HG03196 (cell line): ENCODE measurements at regions not wholly inside any gene's neighbourhood (a gene's known extent, or its start where the extent isn't known, plus 50 kb on each side); places are given as distances from the start of the nearest gene placed in this dataset.

Experiments used
- ATAC-seq: cut with Tn5 transposase; IDR thresholded peaks from one replicate; pipeline ENCODE4 v1.9.1; 2021; ENCODE audit not compliant: unreplicated experiment

GRCh38 chr14:101380940-101381339 lies 180.4 kb upstream of the DIO3 start:
- ATAC-seq: no peak

GRCh38 chr14:101383737-101384338 lies 177.5 kb upstream of the DIO3 start:
- no peak for ATAC-seq

GRCh38 chr14:101394374-101394773 lies 166.9 kb upstream of the DIO3 start:
- ATAC-seq: no peak

DNA sequence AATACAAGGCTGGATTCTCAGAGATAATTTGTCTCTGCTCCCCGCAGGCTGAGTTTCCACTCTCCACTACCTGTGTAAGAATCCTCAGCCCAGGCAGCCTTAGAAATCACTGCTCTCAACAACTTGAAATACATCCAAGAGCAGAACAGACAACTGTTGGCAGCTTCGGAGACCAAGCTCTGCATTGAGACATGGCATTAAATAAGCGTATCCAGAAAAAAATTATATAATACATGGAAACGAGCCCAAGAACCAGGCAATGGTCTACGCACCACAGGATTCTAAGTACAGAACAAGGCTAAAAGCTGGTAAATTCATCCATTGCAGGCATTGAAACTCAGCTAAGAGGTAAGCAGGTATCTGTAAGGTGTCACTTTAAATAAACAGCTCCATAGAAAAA lies 165.5 kb upstream of the DIO3 start:
- no peak for ATAC-seq

GRCh38 chr14:101397206-101397605 lies 164.1 kb upstream of the DIO3 start:
- no peak for ATAC-seq

- no peak for ATAC-seq
These were observed 163.3 kb upstream of the DIO3 start for GRCh38 chr14:101398011-101398410.

GRCh38 chr14:101399737-101400517 lies 161.4 kb upstream of the DIO3 start:
- ATAC-seq: no peak

GRCh38 chr14:101400830-101401229 lies 160.5 kb upstream of the DIO3 start:
- ATAC-seq: no peak

DNA sequence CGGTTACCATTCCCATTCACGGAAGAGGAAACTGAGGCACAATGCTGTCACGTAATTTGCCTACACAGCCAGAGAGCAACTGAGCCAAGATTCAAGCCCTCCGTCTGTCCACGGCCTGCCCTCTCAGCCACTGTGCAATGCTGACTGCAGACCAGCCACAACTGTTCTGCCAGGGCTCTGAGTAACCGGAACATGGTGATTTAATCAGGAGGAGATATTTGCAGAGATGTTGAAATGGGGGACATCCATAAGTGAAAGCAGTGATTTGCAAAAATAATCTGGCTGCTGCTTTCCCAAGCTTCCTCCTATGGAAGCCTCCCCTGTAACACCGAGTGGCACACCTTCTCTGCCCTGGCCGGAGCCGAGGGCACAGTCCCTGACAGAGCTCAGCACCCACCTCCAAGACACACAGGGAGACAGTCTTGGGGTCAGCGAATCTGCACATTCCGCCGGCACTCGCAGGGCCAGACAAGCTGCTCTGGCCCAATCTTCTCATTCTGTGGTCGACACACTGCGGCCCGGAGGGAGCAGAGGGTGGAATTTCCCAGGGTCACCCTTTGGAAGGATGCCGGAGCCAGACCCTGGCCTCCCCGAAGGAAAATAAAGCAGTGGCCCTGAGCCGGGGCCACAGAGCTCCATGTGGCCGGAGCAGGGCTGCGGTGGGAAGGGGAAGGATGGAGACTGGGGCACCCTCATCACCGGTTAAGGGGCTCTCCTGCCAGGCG lies 158.2 kb upstream of the DIO3 start:
- no peak for ATAC-seq

- ATAC-seq: no peak
These were observed 156.7 kb upstream of the DIO3 start for GRCh38 chr14:101404426-101405170.

DNA sequence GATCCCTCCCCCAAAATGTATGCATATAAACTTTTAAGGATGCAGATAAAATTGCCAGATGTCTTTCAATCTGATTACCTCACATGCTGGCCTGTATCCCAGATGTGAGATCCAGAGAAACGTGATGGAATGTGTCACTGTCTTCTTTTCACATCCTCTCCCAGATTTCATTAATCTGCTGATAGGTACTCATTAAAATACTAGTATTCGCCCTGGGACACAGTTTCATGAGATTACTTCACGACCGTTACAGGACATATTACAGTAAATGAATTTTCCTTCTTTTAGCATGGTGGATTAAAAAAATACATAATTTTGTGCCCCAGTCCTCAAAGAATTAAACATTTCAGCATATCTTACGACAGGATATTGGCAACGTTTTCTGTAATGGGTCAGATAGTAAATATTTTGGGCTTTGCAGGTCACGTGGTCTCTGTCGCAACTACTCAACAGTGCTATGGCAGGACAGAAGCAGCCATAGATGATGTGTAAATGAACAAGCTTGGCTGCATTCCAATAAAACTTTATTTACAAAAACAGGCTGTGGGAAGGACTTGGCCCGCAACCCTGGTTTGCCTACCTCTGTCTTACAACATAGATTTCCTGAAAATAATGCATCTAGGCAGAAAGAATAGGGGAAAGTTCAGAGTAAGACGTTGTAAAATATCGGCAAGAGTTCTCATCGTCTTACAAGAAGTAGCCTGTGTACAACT lies 156.0 kb upstream of the DIO3 start:
- ATAC-seq: no peak

DNA sequence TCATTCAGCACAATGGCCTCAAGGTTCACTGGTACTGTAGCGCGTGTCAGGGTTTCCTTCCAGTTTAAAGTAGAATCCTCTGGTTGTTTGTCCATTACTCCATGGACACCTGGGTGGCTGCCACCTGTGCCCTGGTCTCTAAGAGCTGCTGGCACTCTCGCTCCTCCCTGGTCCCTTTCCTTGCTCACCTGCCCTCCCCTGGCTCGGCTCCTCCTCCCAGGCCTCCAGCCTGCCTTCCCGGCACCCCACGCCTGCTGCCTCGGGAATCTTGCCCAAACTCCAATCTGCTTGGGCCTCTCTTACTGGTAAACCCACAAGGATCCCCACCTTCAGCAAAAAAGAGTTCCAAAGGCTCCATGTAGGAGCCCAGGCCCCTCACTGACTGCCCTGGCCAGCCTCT lies 154.4 kb upstream of the DIO3 start:
- ATAC-seq: no peak

DNA sequence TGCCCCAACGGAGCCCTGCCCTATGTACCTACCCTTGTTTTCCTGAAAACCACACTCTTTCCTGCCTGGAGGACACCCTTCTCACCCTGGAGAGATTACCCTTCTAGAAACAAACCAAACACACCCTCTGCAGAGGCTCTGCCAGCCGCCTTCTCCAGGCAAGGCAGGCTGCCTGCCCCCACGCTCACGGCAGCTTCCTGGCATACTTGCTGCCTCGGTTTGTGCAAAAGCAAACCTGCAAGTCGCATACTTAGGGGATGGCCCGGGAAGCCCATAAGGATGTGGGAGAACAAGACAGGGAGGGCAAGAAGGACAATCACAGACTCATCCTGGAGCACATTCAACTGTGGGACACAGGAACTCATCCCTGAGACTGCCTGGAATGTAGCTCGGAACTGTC lies 154.0 kb upstream of the DIO3 start:
- ATAC-seq: no peak

DNA sequence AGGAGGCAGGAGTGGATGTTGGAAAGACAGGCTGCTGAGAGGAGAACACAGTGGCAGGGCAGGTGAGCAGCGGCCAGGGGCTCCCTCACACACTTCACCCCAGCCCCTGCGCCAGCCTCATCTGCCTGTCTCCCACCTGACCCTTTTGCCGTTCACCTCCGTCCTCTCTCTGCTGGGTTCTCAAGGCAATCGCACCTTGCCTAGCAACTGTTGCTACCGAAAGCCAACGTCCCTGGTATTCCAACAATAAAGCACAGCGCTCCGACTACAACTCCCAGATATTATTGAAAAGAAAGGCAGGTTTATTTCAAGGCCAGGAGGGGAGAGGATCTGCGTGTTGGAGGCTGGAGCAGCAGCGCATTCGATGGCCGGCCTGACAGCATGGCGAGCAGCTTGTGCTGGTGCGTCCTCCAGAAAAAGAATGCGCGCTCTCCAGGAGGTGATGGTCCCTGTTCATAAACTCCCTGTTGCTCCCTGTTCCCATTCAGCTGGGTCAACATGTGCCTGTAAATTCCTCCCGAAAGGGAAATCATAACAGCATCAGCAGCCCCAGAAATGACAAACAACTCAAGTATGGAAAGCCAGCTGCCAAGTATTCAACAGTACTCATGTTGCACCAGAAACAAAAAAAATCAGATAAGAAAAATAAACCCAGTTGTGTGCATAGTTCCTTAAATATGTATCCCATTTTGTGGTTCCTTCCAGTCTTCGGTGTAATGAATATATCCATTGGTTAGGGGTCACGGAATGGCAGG lies 153.0 kb upstream of the DIO3 start:
- no peak for ATAC-seq

- no peak for ATAC-seq
These were observed 152.2 kb upstream of the DIO3 start for GRCh38 chr14:101409006-101409543.

DNA sequence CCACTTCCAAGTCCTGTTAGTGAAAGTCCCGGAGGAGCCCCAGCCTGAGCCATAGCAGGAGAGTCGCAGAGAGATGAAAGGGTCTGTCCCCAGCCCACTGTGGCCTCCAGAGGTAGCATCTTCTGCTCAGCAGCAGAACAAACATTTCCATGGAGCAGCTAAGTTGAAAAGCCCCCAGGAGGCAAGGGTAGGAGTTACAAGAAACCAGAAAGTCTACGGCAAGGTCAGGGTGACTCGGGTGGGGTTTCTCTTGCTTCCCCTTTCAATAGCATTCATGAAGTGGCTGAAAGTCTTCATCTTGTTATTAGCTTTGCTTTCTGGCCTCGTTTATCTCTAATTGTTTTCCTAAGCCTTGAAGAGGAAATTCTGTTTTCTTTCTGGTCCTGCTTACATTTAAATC lies 151.2 kb upstream of the DIO3 start:
- ATAC-seq: no peak

- ATAC-seq: no peak
These were observed 150.1 kb upstream of the DIO3 start for GRCh38 chr14:101411151-101411550.

- no peak for ATAC-seq
These were observed 149.5 kb upstream of the DIO3 start for GRCh38 chr14:101411779-101412178.

- no peak for ATAC-seq
These were observed 148.6 kb upstream of the DIO3 start for GRCh38 chr14:101412739-101413138.

DNA sequence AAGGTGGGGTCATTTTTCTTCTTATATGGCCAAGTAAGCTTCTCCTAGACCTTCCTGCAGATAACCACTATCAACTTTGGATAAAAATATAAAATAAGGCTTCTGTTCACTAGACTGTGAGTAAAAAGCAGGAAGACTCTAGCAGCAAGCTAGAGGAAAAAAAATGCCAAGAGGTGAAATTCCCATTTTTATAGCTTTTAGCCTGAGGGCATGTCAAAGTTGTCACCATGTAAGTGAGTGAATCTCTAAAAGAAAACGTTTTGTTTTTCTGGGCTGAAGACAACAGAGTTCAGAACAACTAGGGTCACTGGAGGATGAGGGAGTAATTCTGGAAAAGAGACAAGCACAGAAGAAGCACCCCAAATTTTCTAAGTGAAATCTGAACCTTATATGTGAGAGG lies 143.9 kb upstream of the DIO3 start:
- no peak for ATAC-seq
